Neutrophil (primary cell): ENCODE measurements at regions not wholly inside any gene's neighbourhood (a gene's known extent, or its start where the extent isn't known, plus 50 kb on each side); places are given as distances from the start of the nearest gene placed in this dataset.

ENCODE experiments used
- H3K27ac ChIP-seq: fragments of 200-600 bp; sonication (generic); 2 replicates; pipeline ENCODE4 v1.5.1; 2016; ENCODE audit warnings: mild to moderate bottlenecking, moderate library complexity
- H3K27me3 ChIP-seq: fragments of 200-600 bp; sonication (generic); 2 replicates; pipeline ENCODE4 v1.6.0; 2016; ENCODE audit warnings: mild to moderate bottlenecking
- H3K36me3 ChIP-seq: fragments of 200-600 bp; sonication (generic); 2 replicates; pipeline ENCODE4 v1.5.1; 2017
- H3K4me1 ChIP-seq, 2 experiments: fragments of 200-600 bp in 1 of 2; sonication (generic) in 1 of 2; 1 replicate in 1 of 2; 2 replicates in 1 of 2; pipeline versions ENCODE4 v1.5.1 to v1.6.1; 2013 to 2016; ENCODE audit warnings: low read depth in 1 of 2, low read length in 1 of 2, mild to moderate bottlenecking in 1 of 2, moderate library complexity in 1 of 2; ENCODE audit not compliant: control insufficient read depth in 1 of 2, insufficient read depth in 1 of 2
- H3K4me3 ChIP-seq, 2 experiments: fragments of 200-600 bp in 1 of 2; sonication (generic) in 1 of 2; 1 replicate in 1 of 2; 2 replicates in 1 of 2; pipeline ENCODE4 v1.5.1; 2013 to 2016; ENCODE audit warnings: low read depth in 1 of 2, low read length in 1 of 2, mild to moderate bottlenecking in 1 of 2, moderate library complexity in 1 of 2
- H3K9me3 ChIP-seq: fragments of 200-600 bp; sonication (generic); 2 replicates; pipeline ENCODE4 v1.5.1; 2016
- TF ChIP-seq, protein P1 (sequence below): fragments of 200-600 bp; sonication (generic); IDR thresholded peaks from 2 replicates; pipeline ENCODE4 v1.5.1; 2016; ENCODE audit warnings: antibody characterized with exemption

- Histone ChIP-seq H3K4me1 (no peaks in the 10 kb centered on the region), H3K27me3 (no peaks in the 10 kb centered on the region), H3K27ac (no peak overlapping the region), H3K4me3 (no peak overlapping the region), H3K36me3 (no peaks in the 10 kb centered on the region), H3K9me3 (no peaks in the 10 kb centered on the region)
- TF ChIP-seq, protein P1, sequence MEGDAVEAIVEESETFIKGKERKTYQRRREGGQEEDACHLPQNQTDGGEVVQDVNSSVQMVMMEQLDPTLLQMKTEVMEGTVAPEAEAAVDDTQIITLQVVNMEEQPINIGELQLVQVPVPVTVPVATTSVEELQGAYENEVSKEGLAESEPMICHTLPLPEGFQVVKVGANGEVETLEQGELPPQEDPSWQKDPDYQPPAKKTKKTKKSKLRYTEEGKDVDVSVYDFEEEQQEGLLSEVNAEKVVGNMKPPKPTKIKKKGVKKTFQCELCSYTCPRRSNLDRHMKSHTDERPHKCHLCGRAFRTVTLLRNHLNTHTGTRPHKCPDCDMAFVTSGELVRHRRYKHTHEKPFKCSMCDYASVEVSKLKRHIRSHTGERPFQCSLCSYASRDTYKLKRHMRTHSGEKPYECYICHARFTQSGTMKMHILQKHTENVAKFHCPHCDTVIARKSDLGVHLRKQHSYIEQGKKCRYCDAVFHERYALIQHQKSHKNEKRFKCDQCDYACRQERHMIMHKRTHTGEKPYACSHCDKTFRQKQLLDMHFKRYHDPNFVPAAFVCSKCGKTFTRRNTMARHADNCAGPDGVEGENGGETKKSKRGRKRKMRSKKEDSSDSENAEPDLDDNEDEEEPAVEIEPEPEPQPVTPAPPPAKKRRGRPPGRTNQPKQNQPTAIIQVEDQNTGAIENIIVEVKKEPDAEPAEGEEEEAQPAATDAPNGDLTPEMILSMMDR, result no peak
These were observed 730.8 kb upstream of the EPHA6 start for GRCh38 chr3:96083610-96084009.

- Histone ChIP-seq H3K4me3 (no peak overlapping the region), H3K27me3 (no peaks in the 10 kb centered on the region), H3K27ac (no peak overlapping the region), H3K9me3 (no peaks in the 10 kb centered on the region), H3K36me3 (no peaks in the 10 kb centered on the region), H3K4me1 (no peaks in the 10 kb centered on the region)
- TF ChIP-seq, protein P1, result no peak
These were observed 728.4 kb upstream of the EPHA6 start for GRCh38 chr3:96086018-96086417.

GRCh38 chr3:96101006-96101560, 713.3 kb upstream of the EPHA6 start:
- no peak overlapping the region for H3K27ac ChIP-seq
- no peaks in the 10 kb centered on the region for H3K9me3 ChIP-seq
- TF ChIP-seq, protein P1, result no peak

GRCh38 chr3:96106701-96107100, 707.7 kb upstream of the EPHA6 start:
- H3K9me3 ChIP-seq, result no peaks in the 10 kb centered on the region
- TF ChIP-seq, protein P1, result no peak
- H3K4me3 ChIP-seq, result no peak overlapping the region
- no peak overlapping the region for H3K27ac ChIP-seq
- no peaks in the 10 kb centered on the region for H3K4me1 ChIP-seq
- H3K36me3 ChIP-seq, result no peaks in the 10 kb centered on the region
- no peaks in the 10 kb centered on the region for H3K27me3 ChIP-seq

More at GRCh38 chr3:96101006-96101560, 713.3 kb upstream of the EPHA6 start:
- Histone ChIP-seq H3K27me3 (no peaks in the 10 kb centered on the region), H3K36me3 (no peaks in the 10 kb centered on the region), H3K4me3 (no peak overlapping the region), H3K4me1 (no peaks in the 10 kb centered on the region)
